ENCODE measurements at regions not wholly inside any gene's neighbourhood (a gene's known extent, or its start where the extent isn't known, plus 50 kb on each side); places are given as distances from the start of the nearest gene placed in this dataset.
"Not testable (repeated sequence)": the region's sequence is repeated elsewhere in the genome, so short reads cannot be mapped to it uniquely, and the experiment has no call there.

- H3K79me2 ChIP-seq (replicated peaks; ENCODE audit: insufficient read depth); H3K27ac ChIP-seq (ENCODE audit: low read depth); H3K27ac Mint-ChIP-seq; H3K4me2 ChIP-seq; H3K4me1 Mint-ChIP-seq; H3K9me3 Mint-ChIP-seq; H3K27me3 ChIP-seq (ENCODE audit: insufficient read depth); ATAC-seq; H3K4me3 Mint-ChIP-seq; H3K4me3 ChIP-seq; H3K27me3 Mint-ChIP-seq (ENCODE audit: insufficient read depth, low read depth, poor library complexity); H4K20me1 ChIP-seq (replicated peaks; ENCODE audit: insufficient read depth); DNase-seq (ENCODE audit: low spot score); H2AFZ ChIP-seq; H3K36me3 ChIP-seq (ENCODE audit: insufficient read depth); H3K4me1 ChIP-seq (ENCODE audit: insufficient read depth); H3F3A ChIP-seq (replicated peaks; ENCODE audit: low read depth); H3K36me3 Mint-ChIP-seq (ENCODE audit: low read depth); H3K9me2 ChIP-seq (ENCODE audit: insufficient read depth): not testable (repeated sequence)
These were observed 117.2 kb downstream of the ZNF22 start for GRCh38 chr10:45117940-45118339.

GRCh38 chr10:45118929-45119328 lies 118.2 kb downstream of the ZNF22 start:
- Mint-ChIP-seq H3K27me3 (ENCODE audit: insufficient read depth, low read depth, poor library complexity) (peaks cover 5% of the 10 kb centered on the region), H3K4me1 (peaks cover 7% of the 10 kb centered on the region), H3K36me3 (ENCODE audit: low read depth) (no peaks in the 10 kb centered on the region), H3K9me3 (no peaks in the 10 kb centered on the region), H3K4me3 (no peak overlapping the region), H3K27ac (no peak overlapping the region)
- Histone ChIP-seq H3K4me3 (no peak overlapping the region), H3K4me1 (ENCODE audit: insufficient read depth) (peaks cover 6% of the 10 kb centered on the region; the same call in 1 of the 2 replicates), H3K27me3 (ENCODE audit: insufficient read depth) (no peaks in the 10 kb centered on the region), H3K9me2 (ENCODE audit: insufficient read depth) (no peaks in the 10 kb centered on the region), H3K27ac (ENCODE audit: low read depth) (no peak overlapping the region), H3F3A (replicated peaks; ENCODE audit: low read depth) (no peaks in the 10 kb centered on the region), H4K20me1 (replicated peaks; ENCODE audit: insufficient read depth) (no peaks in the 10 kb centered on the region), H3K4me2 (no peak overlapping the region), H3K79me2 (replicated peaks; ENCODE audit: insufficient read depth) (no peaks in the 10 kb centered on the region), H2AFZ (no peak overlapping the region), H3K36me3 (ENCODE audit: insufficient read depth) (no peaks in the 10 kb centered on the region)
- DNase-seq (ENCODE audit: low spot score) (no peak), ATAC-seq (no peak)
- no peak for TF ChIP-seq POLR2AphosphoS5 (IDR thresholded peaks at IDR 0.05; ENCODE audit: low read depth)
- TF ChIP-seq CREB1 (CRISPR knock-in tag; IDR thresholded peaks at IDR 0.05; ENCODE audit: low read depth) = no peak
- no peak for TF ChIP-seq EZH2phosphoT487 (IDR thresholded peaks at IDR 0.05; ENCODE audit: unreplicated experiment)
- no peak for TF ChIP-seq ZNF114 (CRISPR knock-in tag; IDR thresholded peaks at IDR 0.05)
- no peak for TF ChIP-seq ZNF331 (CRISPR knock-in tag; IDR thresholded peaks at IDR 0.05; ENCODE audit: low read depth)
- TF ChIP-seq ETS1 (IDR thresholded peaks at IDR 0.05) = no peak
- no peak for TF ChIP-seq REST (IDR thresholded peaks at IDR 0.05; ENCODE audit: unreplicated experiment)
- TF ChIP-seq JUNB (IDR thresholded peaks at IDR 0.05; ENCODE audit: unreplicated experiment) = no peak
- TF ChIP-seq EZH2 (IDR thresholded peaks at IDR 0.05; ENCODE audit: low read depth, unreplicated experiment) = no peak
- TF ChIP-seq, protein P1, sequence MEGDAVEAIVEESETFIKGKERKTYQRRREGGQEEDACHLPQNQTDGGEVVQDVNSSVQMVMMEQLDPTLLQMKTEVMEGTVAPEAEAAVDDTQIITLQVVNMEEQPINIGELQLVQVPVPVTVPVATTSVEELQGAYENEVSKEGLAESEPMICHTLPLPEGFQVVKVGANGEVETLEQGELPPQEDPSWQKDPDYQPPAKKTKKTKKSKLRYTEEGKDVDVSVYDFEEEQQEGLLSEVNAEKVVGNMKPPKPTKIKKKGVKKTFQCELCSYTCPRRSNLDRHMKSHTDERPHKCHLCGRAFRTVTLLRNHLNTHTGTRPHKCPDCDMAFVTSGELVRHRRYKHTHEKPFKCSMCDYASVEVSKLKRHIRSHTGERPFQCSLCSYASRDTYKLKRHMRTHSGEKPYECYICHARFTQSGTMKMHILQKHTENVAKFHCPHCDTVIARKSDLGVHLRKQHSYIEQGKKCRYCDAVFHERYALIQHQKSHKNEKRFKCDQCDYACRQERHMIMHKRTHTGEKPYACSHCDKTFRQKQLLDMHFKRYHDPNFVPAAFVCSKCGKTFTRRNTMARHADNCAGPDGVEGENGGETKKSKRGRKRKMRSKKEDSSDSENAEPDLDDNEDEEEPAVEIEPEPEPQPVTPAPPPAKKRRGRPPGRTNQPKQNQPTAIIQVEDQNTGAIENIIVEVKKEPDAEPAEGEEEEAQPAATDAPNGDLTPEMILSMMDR (conservative IDR thresholded peaks at IDR 0.05; ENCODE audit: low read depth in 2 of 2) = no peak
- no peak for TF ChIP-seq NANOG (IDR thresholded peaks at IDR 0.05; ENCODE audit: borderline replicate concordance)
